ENCODE measurements at regions not wholly inside any gene's neighbourhood (a gene's known extent, or its start where the extent isn't known, plus 50 kb on each side); places are given as distances from the start of the nearest gene placed in this dataset.

DNA sequence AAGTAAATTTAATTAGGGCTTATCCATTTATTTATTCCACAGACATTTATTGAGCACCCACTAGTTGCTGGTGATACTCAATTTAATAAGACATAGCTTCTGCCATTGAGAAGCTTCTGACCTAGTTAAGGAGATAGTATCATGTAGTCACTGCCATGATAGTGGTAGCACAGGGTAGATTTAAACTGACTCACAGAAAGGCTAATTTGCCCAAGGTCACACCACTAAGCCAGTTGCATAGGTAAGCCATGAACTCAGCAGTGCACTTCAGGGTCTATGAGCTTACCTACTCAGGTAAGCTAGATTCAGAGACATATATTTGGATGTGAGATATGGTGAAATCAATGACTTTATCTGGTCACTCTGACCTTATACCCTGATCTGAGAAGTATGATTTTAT, 168.4 kb downstream of the TNFSF18 start:
- Histone ChIP-seq H3K36me3 (ENCODE audit: low read depth) (no peaks in the 10 kb centered on the region), H3K9me3 (ENCODE audit: insufficient read depth, low read depth) (peaks cover 4% of the 10 kb centered on the region; the same call in 1 of the 2 replicates), H3K79me2 (ENCODE audit: low read depth) (no peaks in the 10 kb centered on the region), H3F3A (ENCODE audit: insufficient read depth, low read depth) (peaks cover 7% of the 10 kb centered on the region; the same call in 1 of the 2 replicates), H3K4me1 (replicated peaks; ENCODE audit: insufficient read depth) (peaks cover 23% of the 10 kb centered on the region), H3K4me2 (no peak overlapping the region), H3K27me3 (ENCODE audit: insufficient read depth, low read depth) (no peaks in the 10 kb centered on the region), H3K27ac (no peak overlapping the region), H2AFZ (no peak overlapping the region), H3K4me3 (no peak overlapping the region), H4K20me1 (ENCODE audit: insufficient read depth) (no peaks in the 10 kb centered on the region), H3K9me2 (ENCODE audit: insufficient read depth) (no peaks in the 10 kb centered on the region)
- ChIA-PET CTCF (no interaction called here), POLR2A (ENCODE audit: unreplicated experiment) (no interaction called here)
- no peak for TF ChIP-seq CTCF (conservative IDR thresholded peaks at IDR 0.05)
- TF ChIP-seq EZH2 (IDR thresholded peaks at IDR 0.05; ENCODE audit: low read depth), result no peak
- intact Hi-C loops (cut with micrococcal nuclease; ENCODE audit: unreplicated experiment), result no loop called here
- DNase-seq, result no peak
- no TSS peak for BruUV-seq (replicated peaks)

DNA sequence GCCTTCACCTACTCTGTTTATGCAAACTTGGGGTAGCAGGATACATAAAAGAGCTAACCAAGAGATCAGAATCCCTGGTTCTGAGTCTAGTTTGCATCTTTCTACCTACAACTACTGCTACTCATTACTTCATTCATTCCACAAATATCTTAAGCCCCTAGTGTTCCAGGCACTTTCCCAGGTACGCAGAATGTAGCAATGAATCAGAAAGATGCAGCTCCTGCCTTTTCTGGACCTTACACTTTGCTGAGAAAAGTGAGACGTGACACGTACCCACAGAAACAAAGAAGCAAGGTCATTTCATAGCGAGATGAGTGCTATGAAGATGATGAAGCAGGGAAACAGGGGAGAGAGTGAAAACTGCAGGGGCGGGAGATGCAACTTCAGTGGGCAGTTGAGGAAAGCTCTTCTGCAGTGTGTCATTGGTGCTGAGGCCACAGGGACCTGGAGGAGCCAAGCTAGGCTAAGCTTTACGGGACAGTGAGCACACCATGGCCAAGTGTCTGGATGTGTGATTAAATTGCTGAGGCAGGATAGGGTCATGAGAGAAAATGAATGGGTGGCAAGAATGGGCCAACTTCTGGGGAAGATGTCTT, 167.9 kb downstream of the TNFSF18 start:
- no TSS peak for BruUV-seq (replicated peaks)

GRCh38 chr1:172883387-172883791, 167.4 kb downstream of the TNFSF18 start:
- BruUV-seq (replicated peaks), result no TSS peak
- Histone ChIP-seq H3K27ac (no peak overlapping the region), H3K4me1 (replicated peaks; ENCODE audit: insufficient read depth) (peaks cover 25% of the 10 kb centered on the region), H3K79me2 (ENCODE audit: low read depth) (no peaks in the 10 kb centered on the region), H3K4me2 (no peak overlapping the region), H3K36me3 (ENCODE audit: low read depth) (no peaks in the 10 kb centered on the region), H2AFZ (no peak overlapping the region), H3K27me3 (ENCODE audit: insufficient read depth, low read depth) (no peaks in the 10 kb centered on the region), H3K9me3 (ENCODE audit: insufficient read depth, low read depth) (peaks cover 4% of the 10 kb centered on the region; the same call in 1 of the 2 replicates), H3K4me3 (no peak overlapping the region), H4K20me1 (ENCODE audit: insufficient read depth) (no peaks in the 10 kb centered on the region), H3F3A (ENCODE audit: insufficient read depth, low read depth) (peaks cover 7% of the 10 kb centered on the region; the same call in 1 of the 2 replicates), H3K9me2 (ENCODE audit: insufficient read depth) (no peaks in the 10 kb centered on the region)
- ChIA-PET CTCF (no interaction called here), POLR2A (ENCODE audit: unreplicated experiment) (no interaction called here)
- DNase-seq, result no peak
- TF ChIP-seq EZH2 (IDR thresholded peaks at IDR 0.05; ENCODE audit: low read depth), result no peak
- no peak for TF ChIP-seq CTCF (conservative IDR thresholded peaks at IDR 0.05)
- intact Hi-C loops (cut with micrococcal nuclease; ENCODE audit: unreplicated experiment), result no loop called here

More for the DNA sequence above, 167.9 kb downstream of the TNFSF18 start:
- H3K27me3 ChIP-seq (ENCODE audit: insufficient read depth, low read depth), result no peaks in the 10 kb centered on the region
- H3K4me2 ChIP-seq, result no peak overlapping the region
- H4K20me1 ChIP-seq (ENCODE audit: insufficient read depth), result no peaks in the 10 kb centered on the region
- peaks cover 7% of the 10 kb centered on the region; the same call in 1 of the 2 replicates for H3F3A ChIP-seq (ENCODE audit: insufficient read depth, low read depth)
- no peaks in the 10 kb centered on the region for H3K9me2 ChIP-seq (ENCODE audit: insufficient read depth)
- H3K4me1 ChIP-seq (replicated peaks; ENCODE audit: insufficient read depth), result peaks cover 25% of the 10 kb centered on the region
- H3K4me3 ChIP-seq, result no peak overlapping the region
- CTCF ChIA-PET, result no interaction called here
- H3K9me3 ChIP-seq (ENCODE audit: insufficient read depth, low read depth), result peaks cover 4% of the 10 kb centered on the region; the same call in 1 of the 2 replicates
- no peak for DNase-seq
- no peak overlapping the region for H2AFZ ChIP-seq
- no peaks in the 10 kb centered on the region for H3K79me2 ChIP-seq (ENCODE audit: low read depth)
- H3K36me3 ChIP-seq (ENCODE audit: low read depth), result no peaks in the 10 kb centered on the region
- no peak for TF ChIP-seq EZH2 (IDR thresholded peaks at IDR 0.05; ENCODE audit: low read depth)
- intact Hi-C loops (cut with micrococcal nuclease; ENCODE audit: unreplicated experiment), result no loop called here
- no peak overlapping the region for H3K27ac ChIP-seq
- POLR2A ChIA-PET (ENCODE audit: unreplicated experiment), result no interaction called here

- no peaks in the 10 kb centered on the region for H3K36me3 ChIP-seq (ENCODE audit: low read depth)
- H4K20me1 ChIP-seq (ENCODE audit: insufficient read depth), result no peaks in the 10 kb centered on the region
- no peak overlapping the region for H2AFZ ChIP-seq
- no peak for DNase-seq
- H3K9me3 ChIP-seq (ENCODE audit: insufficient read depth, low read depth), result peaks cover 4% of the 10 kb centered on the region; the same call in 1 of the 2 replicates
- no peaks in the 10 kb centered on the region for H3K27me3 ChIP-seq (ENCODE audit: insufficient read depth, low read depth)
- TF ChIP-seq EZH2 (IDR thresholded peaks at IDR 0.05; ENCODE audit: low read depth) (no peak), CTCF (conservative IDR thresholded peaks at IDR 0.05) (no peak)
- no peaks in the 10 kb centered on the region for H3K79me2 ChIP-seq (ENCODE audit: low read depth)
- intact Hi-C loops (cut with micrococcal nuclease; ENCODE audit: unreplicated experiment), result no loop called here
- BruUV-seq (replicated peaks), result no TSS peak
- CTCF ChIA-PET, result no interaction called here
- no peak overlapping the region for H3K27ac ChIP-seq
- peaks cover 25% of the 10 kb centered on the region for H3K4me1 ChIP-seq (replicated peaks; ENCODE audit: insufficient read depth)
- H3F3A ChIP-seq (ENCODE audit: insufficient read depth, low read depth), result peaks cover 7% of the 10 kb centered on the region; the same call in 1 of the 2 replicates
- no peak overlapping the region for H3K4me2 ChIP-seq
- POLR2A ChIA-PET (ENCODE audit: unreplicated experiment), result no interaction called here
- H3K4me3 ChIP-seq, result no peak overlapping the region
- no peaks in the 10 kb centered on the region for H3K9me2 ChIP-seq (ENCODE audit: insufficient read depth)
These were observed 166.9 kb downstream of the TNFSF18 start for GRCh38 chr1:172883844-172884243.
